Thoracic aorta (tissue), 2 donors: ENCODE measurements at regions not wholly inside any gene's neighbourhood (a gene's known extent, or its start where the extent isn't known, plus 50 kb on each side); places are given as distances from the start of the nearest gene placed in this dataset.

ENCODE experiments used
- ATAC-seq: fragments of 150-250 bp; one replicate; pipeline ENCODE4 v1.8.0; 2017; ENCODE audit warnings: low read depth; ENCODE audit not compliant: insufficient number of reproducible peaks, low FRiP score
- DNase-seq: peaks from one replicate; pipeline ENCODE4 v3.0.0-alpha.2; 2020; ENCODE audit warnings: low spot score
- H3K27ac ChIP-seq, 2 donors: fragments of 200-600 bp; sonication (generic); 1 replicate in 1 of 2; 2 replicates in 1 of 2; pipeline ENCODE4 v1.5.1; 2016; ENCODE audit warnings: mild to moderate bottlenecking in 2 of 2, moderate library complexity in 2 of 2
- H3K27me3 ChIP-seq: fragments of 200-600 bp; sonication (generic); replicated peaks from 2 replicates; pipeline ENCODE4 v1.6.0; 2016; ENCODE audit warnings: mild to moderate bottlenecking; ENCODE audit not compliant: insufficient read depth
- H3K36me3 ChIP-seq: fragments of 200-600 bp; sonication (generic); one replicate; pipeline ENCODE4 v1.5.1; 2016
- H3K4me1 ChIP-seq, 2 donors: fragments of 200-600 bp; sonication (generic); 1 replicate in 1 of 2; 2 replicates in 1 of 2; pipeline versions ENCODE4 v1.5.1 to v1.6.0; 2016; ENCODE audit warnings: low read depth in 2 of 2, mild to moderate bottlenecking in 1 of 2; ENCODE audit not compliant: control insufficient read depth in 1 of 2
- H3K4me3 ChIP-seq: fragments of 200-600 bp; sonication (generic); 2 replicates; pipeline ENCODE4 v1.5.1; 2016; ENCODE audit warnings: mild to moderate bottlenecking
- H3K9me3 ChIP-seq: fragments of 200-600 bp; sonication (generic); 2 replicates; pipeline ENCODE4 v1.5.1; 2016
- TF ChIP-seq, protein P1 (sequence below): fragments of 200-600 bp; sonication (generic); IDR thresholded peaks from one replicate; pipeline ENCODE4 v1.5.1; 2019; ENCODE audit warnings: antibody characterized with exemption

DNA sequence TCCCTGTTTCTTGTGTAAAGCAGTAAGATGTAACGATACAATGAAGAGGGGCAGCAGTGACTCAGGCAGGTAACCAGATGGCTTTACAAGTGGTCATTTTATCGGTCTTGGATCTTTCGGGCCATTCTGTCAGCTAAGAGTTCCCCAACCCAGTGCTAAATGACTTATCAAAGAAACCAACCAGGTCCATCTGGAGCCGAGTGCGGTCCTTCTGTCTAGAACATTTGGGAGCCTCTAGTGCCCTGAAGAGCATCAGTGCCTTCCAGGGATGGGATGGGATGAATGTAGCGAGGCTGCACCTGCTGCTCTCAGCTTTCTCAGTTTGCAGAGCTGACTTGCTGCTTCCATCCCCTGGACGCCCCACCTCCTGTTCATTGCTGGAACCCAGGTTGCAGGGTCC, 131.7 kb upstream of the AGBL1 start:
- DNase-seq (no peak), ATAC-seq (no peak)
- H3K27me3 ChIP-seq: no peaks in the 10 kb centered on the region
- no peaks in the 10 kb centered on the region for H3K36me3 ChIP-seq
- H3K4me1 ChIP-seq: no peaks in the 10 kb centered on the region
- H3K4me3 ChIP-seq: no peak overlapping the region
- no peak overlapping the region for H3K27ac ChIP-seq
- TF ChIP-seq, protein P1, sequence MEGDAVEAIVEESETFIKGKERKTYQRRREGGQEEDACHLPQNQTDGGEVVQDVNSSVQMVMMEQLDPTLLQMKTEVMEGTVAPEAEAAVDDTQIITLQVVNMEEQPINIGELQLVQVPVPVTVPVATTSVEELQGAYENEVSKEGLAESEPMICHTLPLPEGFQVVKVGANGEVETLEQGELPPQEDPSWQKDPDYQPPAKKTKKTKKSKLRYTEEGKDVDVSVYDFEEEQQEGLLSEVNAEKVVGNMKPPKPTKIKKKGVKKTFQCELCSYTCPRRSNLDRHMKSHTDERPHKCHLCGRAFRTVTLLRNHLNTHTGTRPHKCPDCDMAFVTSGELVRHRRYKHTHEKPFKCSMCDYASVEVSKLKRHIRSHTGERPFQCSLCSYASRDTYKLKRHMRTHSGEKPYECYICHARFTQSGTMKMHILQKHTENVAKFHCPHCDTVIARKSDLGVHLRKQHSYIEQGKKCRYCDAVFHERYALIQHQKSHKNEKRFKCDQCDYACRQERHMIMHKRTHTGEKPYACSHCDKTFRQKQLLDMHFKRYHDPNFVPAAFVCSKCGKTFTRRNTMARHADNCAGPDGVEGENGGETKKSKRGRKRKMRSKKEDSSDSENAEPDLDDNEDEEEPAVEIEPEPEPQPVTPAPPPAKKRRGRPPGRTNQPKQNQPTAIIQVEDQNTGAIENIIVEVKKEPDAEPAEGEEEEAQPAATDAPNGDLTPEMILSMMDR: no peak
- H3K9me3 ChIP-seq: no peaks in the 10 kb centered on the region

DNA sequence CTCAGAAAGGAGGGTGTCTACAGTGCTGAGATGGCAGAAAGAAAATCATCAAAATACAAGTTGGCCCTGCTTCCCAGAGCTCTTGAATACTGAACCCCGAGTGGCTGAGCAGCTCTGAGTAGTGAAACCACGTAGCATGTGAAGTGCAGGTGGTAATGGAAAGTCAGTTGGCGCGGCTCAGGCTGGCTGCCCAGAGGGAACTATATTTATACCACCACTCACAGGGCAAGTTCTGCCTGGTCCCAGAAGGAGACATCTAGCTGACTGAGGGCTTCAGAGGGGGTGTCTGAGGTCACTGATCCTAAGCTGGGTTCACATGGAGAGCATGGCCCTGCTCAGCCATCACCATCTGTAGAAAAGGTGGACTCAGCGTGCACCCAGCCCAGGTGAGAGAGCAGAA, 129.6 kb upstream of the AGBL1 start:
- ATAC-seq: no peak
- TF ChIP-seq, protein P1: no peak
- H3K27me3 ChIP-seq: no peaks in the 10 kb centered on the region
- H3K36me3 ChIP-seq: no peaks in the 10 kb centered on the region
- H3K27ac ChIP-seq: no peak overlapping the region
- H3K4me3 ChIP-seq: no peak overlapping the region
- no peak for DNase-seq
- H3K4me1 ChIP-seq: no peaks in the 10 kb centered on the region
- no peaks in the 10 kb centered on the region for H3K9me3 ChIP-seq

DNA sequence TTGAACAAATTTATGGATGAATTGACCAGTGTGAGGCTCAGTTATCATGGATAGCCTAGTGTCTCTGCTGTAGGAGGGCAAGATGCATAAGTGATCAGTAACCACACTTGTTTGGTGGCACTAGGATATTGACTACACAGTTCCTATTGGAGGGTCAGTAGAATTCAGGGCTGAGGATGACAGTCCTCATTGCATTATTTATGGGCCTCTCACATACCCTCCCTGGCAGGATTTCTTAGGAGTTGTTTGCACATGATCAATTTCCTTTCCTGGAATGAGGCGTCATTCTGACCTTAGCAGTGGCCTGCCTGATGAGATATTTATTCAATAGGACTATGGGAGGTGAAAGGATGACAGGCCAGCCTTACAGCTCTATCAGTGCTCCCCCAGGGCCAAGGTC, 125.1 kb upstream of the AGBL1 start:
- no peak overlapping the region for H3K4me3 ChIP-seq
- DNase-seq (no peak), ATAC-seq (no peak)
- H3K9me3 ChIP-seq: no peaks in the 10 kb centered on the region
- TF ChIP-seq, protein P1: no peak
- H3K36me3 ChIP-seq: no peaks in the 10 kb centered on the region
- no peaks in the 10 kb centered on the region for H3K4me1 ChIP-seq
- no peaks in the 10 kb centered on the region for H3K27me3 ChIP-seq
- H3K27ac ChIP-seq: no peak overlapping the region

DNA sequence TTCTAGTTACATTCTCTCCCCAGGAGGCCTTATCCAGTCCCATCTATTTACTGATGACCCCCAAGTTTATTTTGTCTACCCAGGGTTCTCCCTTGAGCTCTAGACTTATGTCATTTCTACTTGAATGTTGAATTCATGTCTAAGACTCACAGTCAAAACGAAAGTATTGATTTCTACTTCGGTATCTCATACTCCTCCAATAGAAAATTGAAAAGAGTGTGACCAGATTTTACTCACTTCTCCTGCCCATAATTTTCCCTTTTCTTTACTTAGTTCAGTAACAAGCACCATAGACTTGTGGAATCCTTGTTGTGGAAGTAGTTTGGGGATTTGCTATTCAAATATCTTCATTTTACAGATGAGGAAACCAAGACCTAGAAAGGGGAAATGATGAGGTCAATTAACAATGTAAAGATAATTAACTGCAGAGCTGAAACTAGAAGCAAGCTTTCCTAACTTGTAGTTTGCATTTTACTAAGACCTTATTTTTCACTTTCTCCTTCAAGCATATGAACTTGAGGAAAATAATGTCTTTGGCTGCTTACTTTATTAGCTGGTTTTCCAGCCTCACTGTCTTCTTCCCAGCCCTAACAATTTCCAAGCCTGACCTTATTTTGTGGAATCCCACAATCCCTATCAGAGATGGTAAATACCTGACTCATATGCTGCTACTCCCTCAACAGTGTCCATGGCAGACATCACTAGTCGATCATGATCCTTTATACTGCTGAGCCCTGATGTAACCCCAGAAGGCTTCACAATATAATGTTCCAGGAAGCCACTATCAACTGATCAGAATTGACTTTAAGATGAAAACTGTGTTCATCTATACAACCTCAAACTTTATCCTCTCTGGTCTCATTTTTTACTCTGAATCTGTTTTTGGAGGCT, 123.9 kb upstream of the AGBL1 start:
- no peaks in the 10 kb centered on the region for H3K9me3 ChIP-seq
- DNase-seq (no peak), ATAC-seq (no peak)
- H3K4me1 ChIP-seq: no peaks in the 10 kb centered on the region
- no peak overlapping the region for H3K4me3 ChIP-seq
- H3K36me3 ChIP-seq: no peaks in the 10 kb centered on the region
- H3K27ac ChIP-seq: no peak overlapping the region
- TF ChIP-seq, protein P1: no peak
- no peaks in the 10 kb centered on the region for H3K27me3 ChIP-seq

DNA sequence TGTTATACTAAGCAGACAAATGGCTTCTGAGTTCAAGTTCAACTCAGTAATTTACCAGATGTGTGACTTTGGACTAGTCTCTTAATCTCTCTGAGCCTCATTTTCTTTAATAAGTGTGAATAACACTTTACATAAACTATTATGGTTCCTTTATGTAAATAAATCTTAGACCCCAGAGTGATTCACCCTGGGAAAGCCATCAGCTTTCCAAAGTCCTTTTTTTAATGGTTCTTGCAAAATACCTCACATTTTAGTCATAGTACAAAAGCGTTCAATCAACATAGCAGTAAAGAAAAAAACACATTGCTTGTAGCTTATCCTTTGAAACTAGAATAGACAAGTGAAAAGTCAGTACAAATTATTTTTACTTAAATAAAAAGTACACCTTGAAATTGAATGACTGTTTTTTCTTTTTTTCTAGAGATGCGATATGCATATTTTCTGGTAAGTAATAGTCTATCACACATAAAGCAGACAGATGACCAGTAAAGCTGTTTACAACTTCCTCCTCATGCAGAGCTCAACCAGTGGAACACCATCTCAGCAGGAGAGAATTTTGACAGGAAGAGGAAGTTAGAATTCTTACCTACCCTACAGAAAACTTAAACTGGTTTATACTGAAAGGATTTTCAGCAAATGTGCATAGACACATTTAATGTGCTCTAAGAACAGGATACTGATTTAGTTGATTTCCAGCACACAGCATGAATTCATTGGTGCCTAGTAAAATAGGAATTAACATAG, 123.0 kb upstream of the AGBL1 start:
- Histone ChIP-seq H3K9me3 (no peaks in the 10 kb centered on the region), H3K36me3 (no peaks in the 10 kb centered on the region), H3K4me1 (no peaks in the 10 kb centered on the region), H3K27ac (no peak overlapping the region), H3K4me3 (no peak overlapping the region), H3K27me3 (no peaks in the 10 kb centered on the region)
- TF ChIP-seq, protein P1: no peak
- ATAC-seq (no peak), DNase-seq (no peak)
